HG03025 (cell line): ENCODE measurements at regions not wholly inside any gene's neighbourhood (a gene's known extent, or its start where the extent isn't known, plus 50 kb on each side); places are given as distances from the start of the nearest gene placed in this dataset.
"Not testable (repeated sequence)": the region's sequence is repeated elsewhere in the genome, so short reads cannot be mapped to it uniquely, and the experiment has no call there.

Source experiments
- ATAC-seq: cut with Tn5 transposase; IDR thresholded peaks from one replicate; pipeline ENCODE4 v1.9.1; 2021; ENCODE audit warnings: mild to moderate bottlenecking, moderate library complexity; ENCODE audit not compliant: unreplicated experiment, low FRiP score

GRCh38 chr3:180403156-180403555 is 198.8 kb upstream of the TTC14 start:
- ATAC-seq: no peak

- ATAC-seq: no peak
Measured at GRCh38 chr3:180408654-180409053, 193.3 kb upstream of the TTC14 start.

GRCh38 chr3:180409170-180409569 is 192.8 kb upstream of the TTC14 start:
- ATAC-seq: no peak

- peak; percentile 40 for ATAC-seq
Measured at GRCh38 chr3:180409883-180410282, 192.1 kb upstream of the TTC14 start.

GRCh38 chr3:180414157-180414556 is 187.8 kb upstream of the TTC14 start:
- ATAC-seq: no peak

- ATAC-seq: no peak
Measured at GRCh38 chr3:180416111-180416594, 185.8 kb upstream of the TTC14 start.

GRCh38 chr3:180417241-180417640 is 184.7 kb upstream of the TTC14 start:
- no peak for ATAC-seq

- ATAC-seq: no peak
Measured at GRCh38 chr3:180420016-180420415, 181.9 kb upstream of the TTC14 start.

GRCh38 chr3:180420804-180421203 is 181.2 kb upstream of the TTC14 start:
- ATAC-seq: no peak

GRCh38 chr3:180421221-180421620 is 180.7 kb upstream of the TTC14 start:
- no peak for ATAC-seq

GRCh38 chr3:180421721-180422120 is 180.2 kb upstream of the TTC14 start:
- no peak for ATAC-seq

- not testable (repeated sequence) for ATAC-seq
Measured at GRCh38 chr3:180424305-180424704, 177.7 kb upstream of the TTC14 start.

GRCh38 chr3:180430896-180431295 is 171.1 kb upstream of the TTC14 start:
- no peak for ATAC-seq

GRCh38 chr3:180433152-180433551 is 168.8 kb upstream of the TTC14 start:
- no peak for ATAC-seq

GRCh38 chr3:180447136-180447535 is 154.8 kb upstream of the TTC14 start:
- no peak for ATAC-seq

- not testable (repeated sequence) for ATAC-seq
Measured at GRCh38 chr3:180448407-180448806, 153.6 kb upstream of the TTC14 start.

- ATAC-seq: no peak
Measured at GRCh38 chr3:180457225-180457624, 144.7 kb upstream of the TTC14 start.

GRCh38 chr3:180466401-180467011 is 135.5 kb upstream of the TTC14 start:
- ATAC-seq: no peak

GRCh38 chr3:180467177-180467576 is 134.8 kb upstream of the TTC14 start:
- no peak for ATAC-seq

GRCh38 chr3:180469149-180469548 is 132.8 kb upstream of the TTC14 start:
- no peak for ATAC-seq

- ATAC-seq: no peak
Measured at GRCh38 chr3:180478695-180479094, 123.3 kb upstream of the TTC14 start.

- ATAC-seq: no peak
Measured at GRCh38 chr3:180492047-180492446, 109.9 kb upstream of the TTC14 start.

- no peak for ATAC-seq
Measured at GRCh38 chr3:180496995-180497394, 105.0 kb upstream of the TTC14 start.
